ENCODE measurements at regions not wholly inside any gene's neighbourhood (a gene's known extent, or its start where the extent isn't known, plus 50 kb on each side); places are given as distances from the start of the nearest gene placed in this dataset.

DNA sequence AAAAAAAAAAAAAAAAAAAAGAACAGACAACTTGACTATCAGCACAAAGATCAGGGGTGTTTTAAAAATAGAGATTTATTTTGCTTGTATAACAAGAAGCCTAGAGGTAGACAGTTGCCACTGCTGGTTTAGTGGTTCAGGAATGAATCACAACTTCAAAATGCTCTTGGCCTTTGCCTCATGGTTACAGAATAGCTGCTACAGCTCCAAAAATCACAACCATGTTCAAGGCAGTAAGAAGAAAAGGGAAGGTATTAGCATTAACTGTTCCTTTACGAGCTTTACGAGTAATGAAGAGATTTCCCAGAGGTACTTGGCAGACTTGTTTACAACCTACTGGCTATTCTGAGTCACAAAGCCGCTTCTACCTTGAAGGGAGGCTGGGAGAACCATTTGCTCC lies 52.5 kb upstream of the PPM1J start:
- Histone ChIP-seq H3K27me3 (ENCODE audit: control insufficient read depth in 4 of 4, insufficient read depth in 4 of 4, low read length in 3 of 4) (peaks cover 0 to 2% (median 1%) of the 10 kb centered on the region in 4 donors), H3K36me3 (ENCODE audit: control insufficient read depth in 4 of 4, insufficient read depth in 3 of 4, low read depth in 1 of 4, low read length in 3 of 4) (no peaks in the 10 kb centered on the region), H3K27ac (ENCODE audit: low read depth in 1 of 2, low read length in 2 of 2) (no peak overlapping the region), H3K4me3 (ENCODE audit: low read depth in 1 of 3, low read length in 3 of 3) (no peak overlapping the region), H3K4me1 (ENCODE audit: control insufficient read depth in 4 of 4, insufficient read depth in 4 of 4, low read length in 3 of 4) (no peaks in the 10 kb centered on the region), H3K9ac (ENCODE audit: low read depth in 1 of 2, low read length in 2 of 2) (no peak overlapping the region), H3K9me3 (ENCODE audit: control insufficient read depth in 4 of 4, low read length in 3 of 4) (no peaks in the 10 kb centered on the region)
- 94% methylated on average over 3 of the region's 3 CpGs for WGBS
- no peak for DNase-seq (ENCODE audit: low spot score)
- TF ChIP-seq FOXA2 (IDR thresholded peaks at IDR 0.05) (no peak), RAD21 (IDR thresholded peaks at IDR 0.05) (no peak), JUND (IDR thresholded peaks at IDR 0.05) (no peak), RXRA (IDR thresholded peaks at IDR 0.05) (no peak), EGR1 (IDR thresholded peaks at IDR 0.05; ENCODE audit: low read depth in 2 of 2) (no peak), YY1 (IDR thresholded peaks at IDR 0.05) (no peak), NR2F2 (IDR thresholded peaks at IDR 0.05) (no peak)
- TF ChIP-seq, protein P1, sequence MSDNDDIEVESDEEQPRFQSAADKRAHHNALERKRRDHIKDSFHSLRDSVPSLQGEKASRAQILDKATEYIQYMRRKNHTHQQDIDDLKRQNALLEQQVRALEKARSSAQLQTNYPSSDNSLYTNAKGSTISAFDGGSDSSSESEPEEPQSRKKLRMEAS (IDR thresholded peaks at IDR 0.05), result no peak
- TF ChIP-seq, protein P2, sequence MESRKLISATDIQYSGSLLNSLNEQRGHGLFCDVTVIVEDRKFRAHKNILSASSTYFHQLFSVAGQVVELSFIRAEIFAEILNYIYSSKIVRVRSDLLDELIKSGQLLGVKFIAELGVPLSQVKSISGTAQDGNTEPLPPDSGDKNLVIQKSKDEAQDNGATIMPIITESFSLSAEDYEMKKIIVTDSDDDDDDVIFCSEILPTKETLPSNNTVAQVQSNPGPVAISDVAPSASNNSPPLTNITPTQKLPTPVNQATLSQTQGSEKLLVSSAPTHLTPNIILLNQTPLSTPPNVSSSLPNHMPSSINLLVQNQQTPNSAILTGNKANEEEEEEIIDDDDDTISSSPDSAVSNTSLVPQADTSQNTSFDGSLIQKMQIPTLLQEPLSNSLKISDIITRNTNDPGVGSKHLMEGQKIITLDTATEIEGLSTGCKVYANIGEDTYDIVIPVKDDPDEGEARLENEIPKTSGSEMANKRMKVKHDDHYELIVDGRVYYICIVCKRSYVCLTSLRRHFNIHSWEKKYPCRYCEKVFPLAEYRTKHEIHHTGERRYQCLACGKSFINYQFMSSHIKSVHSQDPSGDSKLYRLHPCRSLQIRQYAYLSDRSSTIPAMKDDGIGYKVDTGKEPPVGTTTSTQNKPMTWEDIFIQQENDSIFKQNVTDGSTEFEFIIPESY (IDR thresholded peaks at IDR 0.05), result no peak
- TF ChIP-seq, protein P3, sequence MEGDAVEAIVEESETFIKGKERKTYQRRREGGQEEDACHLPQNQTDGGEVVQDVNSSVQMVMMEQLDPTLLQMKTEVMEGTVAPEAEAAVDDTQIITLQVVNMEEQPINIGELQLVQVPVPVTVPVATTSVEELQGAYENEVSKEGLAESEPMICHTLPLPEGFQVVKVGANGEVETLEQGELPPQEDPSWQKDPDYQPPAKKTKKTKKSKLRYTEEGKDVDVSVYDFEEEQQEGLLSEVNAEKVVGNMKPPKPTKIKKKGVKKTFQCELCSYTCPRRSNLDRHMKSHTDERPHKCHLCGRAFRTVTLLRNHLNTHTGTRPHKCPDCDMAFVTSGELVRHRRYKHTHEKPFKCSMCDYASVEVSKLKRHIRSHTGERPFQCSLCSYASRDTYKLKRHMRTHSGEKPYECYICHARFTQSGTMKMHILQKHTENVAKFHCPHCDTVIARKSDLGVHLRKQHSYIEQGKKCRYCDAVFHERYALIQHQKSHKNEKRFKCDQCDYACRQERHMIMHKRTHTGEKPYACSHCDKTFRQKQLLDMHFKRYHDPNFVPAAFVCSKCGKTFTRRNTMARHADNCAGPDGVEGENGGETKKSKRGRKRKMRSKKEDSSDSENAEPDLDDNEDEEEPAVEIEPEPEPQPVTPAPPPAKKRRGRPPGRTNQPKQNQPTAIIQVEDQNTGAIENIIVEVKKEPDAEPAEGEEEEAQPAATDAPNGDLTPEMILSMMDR (IDR thresholded peaks at IDR 0.05; ENCODE audit: low read depth, low read length, missing input control), result no peak
